ENCODE measurements at regions not wholly inside any gene's neighbourhood (a gene's known extent, or its start where the extent isn't known, plus 50 kb on each side); places are given as distances from the start of the nearest gene placed in this dataset.

DNA sequence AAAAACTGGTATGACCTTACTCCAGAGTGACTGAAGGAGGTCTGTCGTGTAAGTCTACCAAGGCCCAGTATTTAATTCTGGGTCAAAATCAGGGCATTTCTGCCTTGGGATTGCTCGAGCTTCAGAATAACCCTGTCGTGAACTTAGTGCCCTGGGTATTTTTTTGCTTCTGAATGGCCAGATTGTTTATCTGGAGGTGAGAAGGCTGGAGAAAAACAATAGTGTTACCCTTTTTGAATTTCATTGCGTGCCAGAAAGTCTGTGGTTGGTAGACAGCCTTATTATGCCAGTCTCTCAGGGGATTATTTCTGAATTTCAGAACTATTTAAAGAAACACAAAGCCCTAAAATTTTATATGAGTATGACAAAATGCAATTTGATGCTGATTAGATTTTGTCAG lies 323.4 kb downstream of the CSNK1G3 start:
- no peak for DNase-seq

GRCh38 chr5:123830575-123830974 lies 318.6 kb downstream of the CSNK1G3 start:
- DNase-seq, result no peak

DNA sequence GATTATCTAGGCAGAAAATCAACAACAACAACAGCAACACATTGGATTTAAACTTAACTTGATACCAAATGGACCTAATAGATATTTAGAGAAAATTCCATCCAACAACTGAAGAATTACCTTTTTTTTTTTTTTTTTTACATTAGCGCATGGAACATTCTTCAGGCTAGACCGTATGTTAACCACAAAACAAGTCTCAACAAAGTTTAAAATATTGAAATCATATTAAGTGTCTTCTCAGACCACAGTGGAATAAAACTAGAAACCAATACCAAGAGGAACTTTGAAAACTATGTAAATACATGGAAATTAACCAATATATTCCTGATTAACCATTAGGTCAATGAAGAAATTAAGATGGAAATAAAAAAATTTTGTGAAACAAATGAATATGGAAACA lies 315.8 kb downstream of the CSNK1G3 start:
- DNase-seq, result no peak

- no peak for DNase-seq
These were observed 307.9 kb downstream of the CSNK1G3 start for GRCh38 chr5:123819833-123820232.

- no peak for DNase-seq
These were observed 307.4 kb downstream of the CSNK1G3 start for GRCh38 chr5:123819386-123819785.

DNA sequence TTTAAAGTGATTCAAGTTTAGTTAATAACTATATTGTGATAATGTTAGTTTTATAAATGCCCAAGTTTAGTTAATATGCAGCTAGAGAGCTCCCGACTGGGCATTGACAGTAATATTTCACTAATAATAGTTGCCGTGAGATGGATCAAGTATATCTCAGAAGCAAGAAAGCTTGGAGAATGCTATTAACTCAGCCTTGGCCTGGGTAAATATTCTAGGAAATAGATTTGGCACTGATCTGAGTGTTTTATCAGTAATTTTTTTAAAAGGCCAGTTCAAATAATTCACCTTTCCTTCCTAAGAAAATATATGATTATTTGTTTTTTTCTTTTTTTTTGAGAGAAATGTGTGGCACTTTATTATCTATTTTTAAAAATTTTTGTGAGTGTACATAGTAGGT lies 305.3 kb downstream of the CSNK1G3 start:
- no peak for DNase-seq

GRCh38 chr5:123814801-123815470 lies 303.0 kb downstream of the CSNK1G3 start:
- DNase-seq, result no peak

DNA sequence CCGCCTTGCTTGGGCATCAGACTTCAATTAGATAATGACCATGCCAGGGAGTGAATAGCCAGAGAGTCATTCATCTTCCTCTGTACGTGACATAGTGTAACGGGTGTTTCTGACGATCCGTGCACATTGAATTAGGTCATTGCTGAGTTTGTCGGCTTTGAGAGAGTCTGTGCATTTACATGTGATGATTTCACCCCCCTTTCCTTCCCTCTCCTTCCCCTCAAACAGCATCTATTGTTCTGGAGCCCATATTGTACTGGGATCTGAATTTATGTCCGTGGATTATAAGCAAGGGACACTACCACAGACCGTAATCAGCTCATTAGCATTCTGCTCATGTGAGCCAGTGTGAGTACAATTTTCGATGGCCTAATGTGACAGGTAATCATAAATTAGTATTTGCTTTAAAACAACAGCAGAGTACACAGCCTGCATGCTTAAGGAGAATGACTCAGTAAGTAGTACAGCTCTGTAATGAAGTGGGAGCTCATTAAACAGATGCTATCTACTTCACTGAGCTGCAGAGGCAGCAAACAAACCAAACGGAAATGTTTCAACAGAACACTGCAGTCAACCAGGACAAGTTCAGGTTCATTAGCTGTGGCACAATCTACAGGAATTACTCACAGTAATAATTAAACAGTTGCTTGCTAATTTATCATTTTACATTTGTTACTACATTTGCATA lies 302.1 kb downstream of the CSNK1G3 start:
- DNase-seq, result no peak

- DNase-seq, result no peak
These were observed 301.3 kb downstream of the CSNK1G3 start for GRCh38 chr5:123813264-123813663.

GRCh38 chr5:123811831-123812230 lies 299.9 kb downstream of the CSNK1G3 start:
- DNase-seq, result no peak

- DNase-seq, result no peak
These were observed 298.9 kb downstream of the CSNK1G3 start for GRCh38 chr5:123810746-123811340.

- DNase-seq, result no peak
These were observed 298.3 kb downstream of the CSNK1G3 start for GRCh38 chr5:123810253-123810652.

GRCh38 chr5:123809594-123810221 lies 297.7 kb downstream of the CSNK1G3 start:
- DNase-seq, result no peak

- no peak for DNase-seq
These were observed 296.7 kb downstream of the CSNK1G3 start for GRCh38 chr5:123808461-123809380.

GRCh38 chr5:123807177-123807945 lies 295.4 kb downstream of the CSNK1G3 start:
- no peak for DNase-seq

DNA sequence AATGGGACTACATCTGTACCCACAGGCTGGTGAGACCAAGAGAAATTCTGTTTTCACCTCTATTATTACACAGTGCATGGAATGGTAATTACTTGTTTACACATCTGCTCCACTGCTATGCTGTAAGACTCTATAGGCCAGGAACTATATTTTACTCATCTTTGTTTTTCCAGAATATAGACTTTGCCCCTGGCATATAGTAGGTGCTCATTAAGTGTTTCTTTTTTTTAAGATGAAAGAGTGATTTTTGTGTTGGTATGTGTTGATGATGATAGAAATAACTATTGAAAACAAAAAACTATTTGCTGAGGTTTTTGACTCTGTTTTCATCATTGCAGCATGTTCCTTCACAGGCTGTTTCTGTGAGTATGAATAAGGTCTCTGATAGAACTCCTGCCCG lies 294.7 kb downstream of the CSNK1G3 start:
- DNase-seq, result no peak

GRCh38 chr5:123805300-123805699 lies 293.3 kb downstream of the CSNK1G3 start:
- DNase-seq, result no peak

DNA sequence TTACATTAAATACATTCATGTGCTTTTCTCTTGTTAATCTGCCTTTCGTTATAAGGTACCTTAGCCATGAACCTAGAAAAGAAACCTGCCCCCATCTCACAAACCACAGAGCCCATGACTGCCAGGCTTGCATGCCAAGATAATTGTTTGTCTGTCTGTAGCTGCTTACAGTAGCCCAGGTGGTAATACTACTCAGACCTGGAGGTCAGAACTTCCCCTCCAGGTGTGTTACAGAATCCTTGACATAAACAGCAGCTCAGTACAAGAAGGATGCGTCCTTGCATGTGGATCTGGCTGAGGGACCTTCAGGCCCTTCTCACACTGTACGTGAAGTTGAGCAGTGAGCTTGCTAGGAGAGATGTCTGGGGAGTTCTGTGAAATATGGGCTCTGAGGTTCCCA lies 291.4 kb downstream of the CSNK1G3 start:
- no peak for DNase-seq

GRCh38 chr5:123802298-123802951 lies 290.4 kb downstream of the CSNK1G3 start:
- DNase-seq, result no peak

DNA sequence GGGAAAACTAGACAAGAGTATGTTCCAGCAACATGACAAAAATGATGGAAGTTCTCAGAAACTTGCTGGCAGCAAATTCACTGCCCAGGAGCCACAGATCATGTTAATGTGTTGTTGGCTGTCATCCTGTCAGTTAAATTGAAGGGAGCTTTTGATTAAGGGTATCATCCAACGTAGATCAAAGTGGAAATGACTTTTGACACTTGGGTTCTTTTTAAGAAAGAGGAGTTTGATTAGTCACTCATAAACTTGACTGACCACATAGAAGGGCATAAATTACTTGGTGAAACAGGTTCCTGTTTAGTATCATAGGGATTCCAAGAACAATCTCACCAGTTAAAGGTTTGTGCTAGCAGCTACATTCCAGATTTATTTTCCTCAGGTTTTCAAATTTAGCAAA lies 288.7 kb downstream of the CSNK1G3 start:
- no peak for DNase-seq

GRCh38 chr5:123795688-123796087 lies 283.7 kb downstream of the CSNK1G3 start:
- no peak for DNase-seq

Measured in inflammatory macrophage (primary cell).